Liver (tissue), 8 donors: ENCODE measurements at regions not wholly inside any gene's neighbourhood (a gene's known extent, or its start where the extent isn't known, plus 50 kb on each side); places are given as distances from the start of the nearest gene placed in this dataset.

Source experiments
- DNase-seq: peaks from one replicate; pipeline ENCODE4 v3.0.0-alpha.2; 2017; ENCODE audit warnings: low spot score
- H3K27ac ChIP-seq, 2 donors: one replicate each; pipeline ENCODE4 v1.7.0; 2013; ENCODE audit warnings: inconsistent platforms in 2 of 2, low read length in 2 of 2, control low read depth in 1 of 2, low read depth in 1 of 2, mild to moderate bottlenecking in 1 of 2
- H3K27me3 ChIP-seq, 4 donors: one replicate each; pipeline versions ENCODE4 v1.6.1 to v1.7.0; 2013; ENCODE audit warnings: low read length in 3 of 4, inconsistent platforms in 1 of 4, mild to moderate bottlenecking in 1 of 4, moderate library complexity in 1 of 4; ENCODE audit not compliant: control insufficient read depth in 4 of 4, insufficient read depth in 4 of 4
- H3K36me3 ChIP-seq, 4 donors: one replicate each; pipeline versions ENCODE4 v1.6.1 to v1.7.0; 2013; ENCODE audit warnings: low read length in 3 of 4, mild to moderate bottlenecking in 3 of 4, low read depth in 1 of 4, moderate library complexity in 1 of 4; ENCODE audit not compliant: control insufficient read depth in 4 of 4, insufficient read depth in 3 of 4
- H3K4me1 ChIP-seq, 4 donors: one replicate each; pipeline versions ENCODE4 v1.6.1 to v1.7.0; 2013; ENCODE audit warnings: low read length in 3 of 4, mild to moderate bottlenecking in 3 of 4, moderate library complexity in 1 of 4; ENCODE audit not compliant: control insufficient read depth in 4 of 4, insufficient read depth in 4 of 4
- H3K4me3 ChIP-seq, 3 donors: one replicate each; pipeline versions ENCODE4 v1.6.1 to v1.7.0; 2013; ENCODE audit warnings: low read length in 3 of 3, control low read depth in 1 of 3, low read depth in 1 of 3, mild to moderate bottlenecking in 1 of 3
- H3K9ac ChIP-seq, 2 donors: one replicate each; pipeline ENCODE4 v1.7.0; 2013; ENCODE audit warnings: low read length in 2 of 2, mild to moderate bottlenecking in 2 of 2, moderate library complexity in 2 of 2, control low read depth in 1 of 2, low read depth in 1 of 2
- H3K9me3 ChIP-seq, 4 donors: one replicate each; pipeline versions ENCODE4 v1.6.1 to v1.7.0; 2013; ENCODE audit warnings: low read length in 3 of 4; ENCODE audit not compliant: control insufficient read depth in 4 of 4
- ATF3 ChIP-seq: IDR thresholded peaks from 2 replicates; pipeline ENCODE4 v1.6.1; 2016; ENCODE audit warnings: antibody characterized with exemption
- CTCF ChIP-seq: fragments of 150-350 bp; IDR thresholded peaks from 2 replicates; pipeline ENCODE4 v1.5.1; 2017; ENCODE audit warnings: improper control_type of control experiment, low read depth, low read length; ENCODE audit not compliant: missing input control
- EGR1 ChIP-seq, 2 donors: IDR thresholded peaks; 2 replicates each; pipeline ENCODE4 v1.6.1; 2016 to 2018; ENCODE audit warnings: antibody characterized with exemption in 2 of 2, low read depth in 2 of 2
- FOXA1 ChIP-seq: IDR thresholded peaks from 2 replicates; pipeline ENCODE4 v1.6.1; 2016; ENCODE audit warnings: antibody characterized with exemption
- GABPA ChIP-seq, 2 donors: IDR thresholded peaks in 1 of 2; conservative IDR thresholded peaks in 1 of 2; 2 replicates each; pipeline ENCODE4 v1.6.1; 2016; ENCODE audit warnings: antibody characterized with exemption in 2 of 2, mild to moderate bottlenecking in 1 of 2, moderate library complexity in 1 of 2
- HNF4A ChIP-seq, 2 donors: conservative IDR thresholded peaks; 2 replicates each; pipeline ENCODE4 v1.6.1; 2016; ENCODE audit warnings: antibody characterized with exemption in 2 of 2, mild to moderate bottlenecking in 2 of 2
- HNF4G ChIP-seq: IDR thresholded peaks from 2 replicates; pipeline ENCODE4 v1.6.1; 2016; ENCODE audit warnings: antibody characterized with exemption
- JUND ChIP-seq, 2 donors: IDR thresholded peaks; 2 replicates each; pipeline ENCODE4 v1.6.1; 2016; ENCODE audit warnings: antibody characterized with exemption in 2 of 2
- MAX ChIP-seq: IDR thresholded peaks from 2 replicates; pipeline ENCODE4 v1.6.1; 2016; ENCODE audit warnings: antibody characterized with exemption
- NR2F2 ChIP-seq: IDR thresholded peaks from 2 replicates; pipeline ENCODE4 v1.6.1; 2016; ENCODE audit warnings: antibody characterized with exemption
- RAD21 ChIP-seq, 2 donors: IDR thresholded peaks; 2 replicates each; pipeline ENCODE4 v1.6.1; 2016; ENCODE audit warnings: antibody characterized with exemption in 2 of 2, mild to moderate bottlenecking in 2 of 2
- REST ChIP-seq: IDR thresholded peaks from 2 replicates; pipeline ENCODE4 v1.6.1; 2016; ENCODE audit warnings: antibody characterized with exemption, mild to moderate bottlenecking
- RXRA ChIP-seq, 2 donors: IDR thresholded peaks; 2 replicates each; pipeline ENCODE4 v1.6.1; 2017 to 2018; ENCODE audit warnings: antibody characterized with exemption in 2 of 2, mild to moderate bottlenecking in 1 of 2
- SP1 ChIP-seq: IDR thresholded peaks from 2 replicates; pipeline ENCODE4 v1.6.1; 2018; ENCODE audit warnings: antibody characterized with exemption, mild to moderate bottlenecking
- TAF1 ChIP-seq: conservative IDR thresholded peaks from 2 replicates; pipeline ENCODE4 v1.6.1; 2016; ENCODE audit warnings: antibody characterized with exemption, mild to moderate bottlenecking
- YY1 ChIP-seq: IDR thresholded peaks from 2 replicates; pipeline ENCODE4 v1.6.1; 2016; ENCODE audit warnings: antibody characterized with exemption, mild to moderate bottlenecking
- ZBTB33 ChIP-seq: IDR thresholded peaks from 2 replicates; pipeline ENCODE4 v1.6.1; 2016; ENCODE audit warnings: antibody characterized with exemption
- WGBS: extraction: QIAGEN DNeasy Blood & Tissue Kit; methylation state at CpG from one replicate; pipeline ENCODE4 v1.1.7; 2013; 5-methylcytosine and 5-hydroxymethylcytosine counted together
- donor health status: healthy.
- donor health status: healthy.
- donor health status: healthy.
- donor health status: healthy.
- donor health status: healthy.

GRCh38 chr6:143601504-143601903 lies 76.3 kb upstream of the PHACTR2 start:
- 81% methylated on average over 2 of the region's 2 CpGs for WGBS
- no peaks in the 10 kb centered on the region for H3K4me1 ChIP-seq
- H3K9ac ChIP-seq = no peak overlapping the region
- H3K9me3 ChIP-seq = no peaks in the 10 kb centered on the region
- no peak overlapping the region for H3K27ac ChIP-seq
- H3K27me3 ChIP-seq = no peaks in the 10 kb centered on the region
- DNase-seq = no peak
- no peak overlapping the region for H3K4me3 ChIP-seq
- H3K36me3 ChIP-seq = no peaks in the 10 kb centered on the region
- TF ChIP-seq TAF1 (no peak), CTCF (no peak), NR2F2 (no peak), ZBTB33 (no peak), EGR1 (IDR thresholded peaks at IDR 0.05; ENCODE audit: low read depth in 2 of 2) (no peak), SP1 (no peak), FOXA1 (no peak), MAX (no peak), RXRA (IDR thresholded peaks at IDR 0.05) (no peak), YY1 (no peak), REST (no peak), JUND (IDR thresholded peaks at IDR 0.05) (no peak), ATF3 (no peak), HNF4A (conservative IDR thresholded peaks at IDR 0.05) (no peak), RAD21 (IDR thresholded peaks at IDR 0.05) (no peak), HNF4G (no peak), GABPA (IDR thresholded peaks at IDR 0.05 in 1 of 2, conservative IDR thresholded peaks at IDR 0.05 in 1 of 2) (no peak)

- no peaks in the 10 kb centered on the region for H3K4me1 ChIP-seq
- H3K27me3 ChIP-seq = no peaks in the 10 kb centered on the region
- H3K9ac ChIP-seq = no peak overlapping the region
- no peak overlapping the region for H3K4me3 ChIP-seq
- DNase-seq = no peak
- no peaks in the 10 kb centered on the region for H3K36me3 ChIP-seq
- TF ChIP-seq MAX (no peak), ATF3 (no peak), ZBTB33 (no peak), SP1 (no peak), CTCF (no peak), NR2F2 (no peak), RXRA (IDR thresholded peaks at IDR 0.05) (no peak), GABPA (IDR thresholded peaks at IDR 0.05 in 1 of 2, conservative IDR thresholded peaks at IDR 0.05 in 1 of 2) (no peak), HNF4G (no peak), JUND (IDR thresholded peaks at IDR 0.05) (no peak), YY1 (no peak), RAD21 (IDR thresholded peaks at IDR 0.05) (no peak)
- no peaks in the 10 kb centered on the region for H3K9me3 ChIP-seq
- H3K27ac ChIP-seq = no peak overlapping the region
- WGBS = 95% methylated on average over 2 of the region's 2 CpGs
These were observed 76.9 kb upstream of the PHACTR2 start for GRCh38 chr6:143600821-143601220.
